Muscle of back (tissue), 3 donors: ENCODE measurements at regions not wholly inside any gene's neighbourhood (a gene's known extent, or its start where the extent isn't known, plus 50 kb on each side); places are given as distances from the start of the nearest gene placed in this dataset.
"Not testable (repeated sequence)": the region's sequence is repeated elsewhere in the genome, so short reads cannot be mapped to it uniquely, and the experiment has no call there.

Experiments used
- DNase-seq, 3 donors: peaks; one replicate each; pipeline versions ENCODE4 v3.0.0 to v3.0.0-alpha.2; 2013

- DNase-seq = no peak
Measured at GRCh38 chr22:23381661-23382427, 198.2 kb downstream of the IGLL1 start.

GRCh38 chr22:23380911-23381310, 199.2 kb downstream of the IGLL1 start:
- DNase-seq = no peak

- no peak for DNase-seq
Measured at GRCh38 chr22:23380230-23380573, 199.9 kb downstream of the IGLL1 start.

- DNase-seq = not testable (repeated sequence)
Measured at GRCh38 chr22:23379540-23380229, 199.4 kb downstream of the BCR start.

- no peak for DNase-seq
Measured at GRCh38 chr22:23377767-23378166, 197.5 kb downstream of the BCR start.

GRCh38 chr22:23376256-23376655, 195.9 kb downstream of the BCR start:
- no peak for DNase-seq

- DNase-seq = no peak
Measured at GRCh38 chr22:23375031-23375827, 194.9 kb downstream of the BCR start.

GRCh38 chr22:23373601-23374000, 193.3 kb downstream of the BCR start:
- no peak for DNase-seq

GRCh38 chr22:23370251-23370650, 189.9 kb downstream of the BCR start:
- DNase-seq = no peak

- DNase-seq = no peak
Measured at GRCh38 chr22:23369054-23369685, 188.9 kb downstream of the BCR start.
